LHCN-M2 (cell line): ENCODE measurements at regions not wholly inside any gene's neighbourhood (a gene's known extent, or its start where the extent isn't known, plus 50 kb on each side); places are given as distances from the start of the nearest gene placed in this dataset.

Experiments used
- DNase-seq: peaks from one replicate; pipeline ENCODE4 v3.0.0-alpha.2; 2012; ENCODE audit warnings: low read depth

GRCh38 chr20:19807946-19808330 lies 49.9 kb downstream of the RIN2 start:
- DNase-seq, result no peak

- no peak for DNase-seq
These were observed 50.4 kb downstream of the RIN2 start for GRCh38 chr20:19808498-19808897.

- no peak for DNase-seq
These were observed 51.4 kb downstream of the RIN2 start for GRCh38 chr20:19809505-19809904.

DNA sequence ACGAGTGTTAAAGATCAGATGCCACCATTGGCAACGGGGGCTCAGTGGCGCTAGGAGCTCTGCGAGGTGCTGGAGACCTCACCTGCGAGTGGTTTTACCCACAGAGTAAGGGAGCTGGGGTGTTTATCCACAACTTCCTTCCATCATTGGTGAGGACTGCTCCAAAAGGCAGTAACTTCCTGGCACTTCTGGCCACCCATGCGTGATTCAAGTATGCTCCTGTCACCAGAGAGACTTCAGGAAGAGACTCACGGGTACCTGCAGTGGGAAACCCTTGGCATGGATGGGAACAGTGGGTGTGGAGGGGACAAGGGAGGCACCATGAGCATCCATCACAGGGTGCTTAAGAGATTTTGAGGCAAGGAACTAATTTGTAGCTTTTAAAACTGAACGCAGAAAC lies 53.2 kb downstream of the RIN2 start:
- DNase-seq, result no peak

GRCh38 chr20:19812056-19812455 lies 54.0 kb downstream of the RIN2 start:
- DNase-seq, result peak; percentile 33

- peak; percentile 46 for DNase-seq
These were observed 54.6 kb downstream of the RIN2 start for GRCh38 chr20:19812696-19813095.

DNA sequence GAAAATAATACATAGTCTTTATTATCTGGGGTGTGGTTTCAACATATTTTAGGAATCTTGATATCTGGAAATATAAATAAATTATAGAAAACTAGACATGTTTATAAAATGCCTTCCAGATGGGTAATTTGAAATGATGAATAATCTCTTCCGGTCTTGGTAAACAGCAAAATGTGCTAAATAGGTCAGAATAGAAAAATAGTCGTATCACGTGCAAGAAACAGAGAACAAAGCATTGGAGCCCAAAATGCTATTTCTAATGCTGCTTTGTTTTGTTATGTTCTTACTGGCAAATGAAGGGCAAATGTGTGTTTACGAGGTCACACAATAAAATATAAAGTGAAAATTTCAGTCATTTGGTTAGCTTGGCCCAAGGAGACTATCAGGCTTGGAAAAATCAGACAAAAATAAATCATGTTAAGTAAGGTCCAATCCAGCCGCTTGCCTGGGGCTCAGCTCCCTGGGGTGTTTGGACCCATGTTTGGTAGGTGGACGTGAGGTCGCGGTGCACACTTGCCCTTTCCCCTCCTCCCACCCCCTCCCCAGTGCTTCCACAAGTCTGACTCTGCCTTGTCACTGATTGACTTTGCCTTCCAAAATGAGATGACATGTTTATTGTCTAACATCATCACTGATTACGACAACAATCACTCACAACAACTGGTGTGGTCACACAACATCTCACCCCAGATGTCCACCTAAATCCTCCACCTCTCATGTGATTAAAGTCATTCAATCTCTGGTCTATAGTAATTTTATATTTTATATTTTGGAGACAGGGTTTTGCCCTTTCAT lies 56.0 kb downstream of the RIN2 start:
- DNase-seq, result peak; percentile 50

DNA sequence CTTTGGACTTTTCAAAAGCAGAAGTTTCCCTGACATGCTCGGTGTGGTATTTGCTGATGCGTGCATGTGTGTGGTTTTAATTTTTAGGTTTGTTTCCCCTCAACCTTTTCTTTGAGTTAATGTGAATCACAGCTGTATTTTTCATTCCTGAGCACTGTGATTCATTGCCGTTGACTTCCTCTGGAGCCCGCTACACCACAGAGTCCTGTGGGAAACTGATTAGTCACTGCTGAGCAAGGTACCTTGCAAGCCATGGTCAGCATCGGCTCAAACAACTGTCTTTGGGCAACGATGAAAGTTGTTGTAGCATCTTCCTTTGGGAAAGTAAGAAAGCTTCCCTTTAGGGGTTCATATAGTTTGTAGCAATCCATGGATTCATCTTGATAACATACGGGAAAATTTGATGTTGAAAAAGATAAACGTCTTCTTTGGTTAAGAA lies 57.5 kb downstream of the RIN2 start:
- peak; percentile 99 for DNase-seq

DNA sequence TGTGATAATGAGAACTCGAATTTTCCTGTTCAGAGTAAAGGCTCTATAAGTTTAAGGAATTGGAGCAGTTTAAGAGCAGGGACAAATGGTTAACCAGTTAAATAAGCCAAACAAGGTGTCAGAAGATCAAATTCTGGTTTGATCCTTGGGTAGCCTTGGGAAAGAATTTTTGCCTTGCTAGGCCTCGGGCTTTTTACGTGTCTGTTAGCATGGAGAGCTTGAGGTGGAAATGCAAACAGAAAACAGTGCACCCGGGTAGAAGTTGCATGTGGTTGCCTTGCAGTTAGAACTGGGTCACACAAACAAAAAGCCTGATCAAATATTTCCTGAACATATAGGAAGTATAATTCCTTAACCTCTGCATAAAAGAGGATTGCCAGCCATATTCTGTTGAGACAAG lies 58.3 kb downstream of the RIN2 start:
- DNase-seq, result no peak

GRCh38 chr20:19817017-19817416 lies 59.0 kb downstream of the RIN2 start:
- DNase-seq, result peak; percentile 95

- DNase-seq, result no peak
These were observed 61.1 kb downstream of the RIN2 start for GRCh38 chr20:19819149-19819548.

DNA sequence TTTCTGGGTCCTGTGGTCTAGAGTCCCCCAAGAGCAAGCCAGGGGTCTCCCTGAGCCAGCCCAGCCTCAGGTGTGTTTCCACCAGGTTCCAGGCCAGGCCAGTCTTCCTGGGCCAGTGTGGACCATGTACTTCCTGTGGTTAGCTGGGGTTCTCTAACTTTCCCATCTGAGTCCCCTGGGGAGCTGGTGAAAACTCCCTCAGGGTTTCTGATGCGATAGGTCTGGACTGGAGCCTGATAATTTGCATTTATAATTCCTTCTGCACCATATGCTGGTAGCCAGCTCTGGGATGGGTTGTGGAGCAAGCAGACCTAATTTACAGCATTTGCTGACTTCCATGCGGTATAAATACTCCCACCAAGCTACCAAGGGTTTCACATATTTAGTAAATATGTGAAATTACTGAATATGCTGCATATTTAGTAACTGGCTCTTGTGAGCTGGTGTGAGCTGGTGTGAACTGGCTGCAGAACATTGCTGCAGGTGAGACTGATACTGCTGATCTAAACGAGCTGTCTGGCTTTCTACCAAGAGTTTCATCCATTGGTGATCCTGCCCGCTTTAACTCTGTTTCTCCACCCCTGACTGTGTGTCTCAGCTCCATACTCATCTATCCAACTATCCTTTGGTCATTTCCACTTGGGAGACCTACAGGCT lies 62.6 kb downstream of the RIN2 start:
- no peak for DNase-seq

GRCh38 chr20:19821606-19822005 lies 63.5 kb downstream of the RIN2 start:
- DNase-seq, result no peak

GRCh38 chr20:19823216-19823615 lies 65.2 kb downstream of the RIN2 start:
- peak; percentile 85 for DNase-seq

GRCh38 chr20:19823971-19824370 lies 65.9 kb downstream of the RIN2 start:
- DNase-seq, result no peak

- peak; percentile 65 for DNase-seq
These were observed 66.8 kb downstream of the RIN2 start for GRCh38 chr20:19824861-19825260.

- DNase-seq, result no peak
These were observed 68.3 kb downstream of the RIN2 start for GRCh38 chr20:19826179-19826914.

DNA sequence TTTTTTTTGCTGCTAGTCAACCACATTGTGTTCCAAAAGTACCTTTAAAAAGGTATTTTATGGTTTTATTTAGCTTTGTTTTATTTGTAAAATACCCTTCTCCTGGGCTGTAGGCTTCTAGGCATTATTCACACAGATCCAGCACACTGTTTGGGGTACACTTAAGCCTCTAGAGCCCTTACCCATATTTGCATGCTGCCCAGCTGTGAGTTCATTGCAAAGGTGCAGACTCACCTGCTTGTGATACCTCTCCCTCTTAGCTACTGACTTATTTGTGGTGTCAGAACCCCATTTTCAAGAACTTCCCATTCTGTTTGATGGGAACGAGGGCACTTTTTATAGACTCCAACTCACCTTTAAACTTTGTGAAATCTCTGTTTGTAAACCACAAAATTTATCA lies 69.8 kb downstream of the RIN2 start:
- DNase-seq, result no peak

GRCh38 chr20:19828232-19828631 lies 70.2 kb downstream of the RIN2 start:
- peak; percentile 98 for DNase-seq

DNA sequence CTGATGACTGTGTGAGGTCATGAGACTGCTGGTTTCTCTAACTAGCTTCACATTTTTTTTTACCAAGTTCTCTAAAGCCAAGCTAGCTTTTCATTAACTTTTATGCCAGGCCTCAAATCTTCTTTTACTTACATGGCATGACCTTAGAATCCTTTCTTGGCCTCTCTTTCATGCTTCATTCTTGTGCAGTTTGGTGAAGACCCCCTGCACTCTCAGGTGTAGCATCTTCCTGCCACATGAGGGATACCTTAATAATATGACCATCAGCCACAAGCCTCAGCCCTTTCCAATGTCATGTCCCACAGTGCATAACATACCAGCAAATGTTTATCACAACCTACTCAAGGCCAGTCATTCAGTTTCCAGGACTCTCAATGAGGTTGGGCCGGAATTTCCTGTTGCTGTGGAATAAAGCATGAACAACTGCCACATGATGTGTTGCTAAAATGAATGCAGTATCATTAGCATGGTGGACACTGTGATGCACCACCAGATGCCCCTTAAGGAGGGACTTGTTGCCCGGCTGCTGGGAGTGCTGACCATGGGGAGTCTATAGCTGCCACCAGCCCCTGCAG lies 72.2 kb downstream of the RIN2 start:
- DNase-seq, result no peak

GRCh38 chr20:19832875-19833274 lies 74.8 kb downstream of the RIN2 start:
- no peak for DNase-seq

DNA sequence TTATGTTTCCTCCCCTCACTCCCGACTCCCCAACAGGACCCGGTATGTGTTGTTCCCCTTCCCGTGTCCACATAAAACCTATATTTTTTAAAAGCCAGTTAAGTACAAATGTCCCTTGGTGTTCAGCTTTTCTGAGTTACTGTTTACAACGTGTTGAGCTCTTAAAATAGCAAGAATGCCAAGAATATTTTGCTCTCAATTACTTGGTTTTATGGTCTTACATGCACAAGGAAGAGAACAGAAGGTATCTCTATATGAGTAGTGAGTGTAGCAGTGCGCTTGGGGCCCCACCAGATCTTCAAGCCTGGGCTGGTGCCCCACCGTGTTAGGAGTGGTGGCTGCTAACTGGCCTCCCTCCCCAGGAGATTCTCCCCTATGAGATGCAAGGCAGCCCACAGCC lies 75.3 kb downstream of the RIN2 start:
- DNase-seq, result no peak
